SK-N-SH treated with all-trans-retinoic acid at 6 μM for 48 hours (cell line): ENCODE measurements at regions not wholly inside any gene's neighbourhood (a gene's known extent, or its start where the extent isn't known, plus 50 kb on each side); places are given as distances from the start of the nearest gene placed in this dataset.

ENCODE experiments used
- ATAC-seq: fragments of 200-7000 bp; cut with Tn5 transposase; 3 replicates; pipeline ENCODE4 v1.9.1; 2020; ENCODE audit warnings: mild to moderate bottlenecking, moderate library complexity
- BACH2 ChIP-seq: fragments of 250-450 bp; sonication (Bioruptor Pico); IDR thresholded peaks from 2 replicates; pipeline ENCODE4 v1.9.0; 2021; ENCODE audit warnings: mild to moderate bottlenecking, borderline replicate concordance
- CSDC2 ChIP-seq: fragments of 250-450 bp; sonication (Bioruptor Pico); IDR thresholded peaks from 2 replicates; pipeline ENCODE4 v1.5.0; 2020; ENCODE audit warnings: mild to moderate bottlenecking, moderate library complexity
- CSRNP3 ChIP-seq: fragments of 250-450 bp; sonication (Bioruptor Pico); IDR thresholded peaks from 2 replicates; pipeline ENCODE4 v1.5.1; 2021; ENCODE audit warnings: mild to moderate bottlenecking, moderate library complexity
- ESRRG ChIP-seq: fragments of 250-450 bp; sonication (Bioruptor Pico); IDR thresholded peaks from 2 replicates; pipeline ENCODE4 v1.6.1; 2021; ENCODE audit warnings: mild to moderate bottlenecking
- GLIS3 ChIP-seq: fragments of 250-450 bp; sonication (Bioruptor Pico); IDR thresholded peaks from 2 replicates; pipeline ENCODE4 v1.5.0; 2020; ENCODE audit warnings: mild to moderate bottlenecking, moderate library complexity
- ISL1 ChIP-seq: fragments of 250-450 bp; sonication (Bioruptor Pico); IDR thresholded peaks from 2 replicates; pipeline ENCODE4 v2.1.2; 2022; ENCODE audit warnings: mild to moderate bottlenecking, moderate library complexity
- OSR1 ChIP-seq: fragments of 250-450 bp; sonication (Bioruptor Pico); IDR thresholded peaks from 2 replicates; pipeline ENCODE4 v1.8.0; 2022; ENCODE audit warnings: moderate library complexity, mild to moderate bottlenecking, inconsistent platforms
- PATZ1 ChIP-seq: fragments of 250-450 bp; sonication (Bioruptor Pico); IDR thresholded peaks from 2 replicates; pipeline ENCODE4 v1.8.0; 2020; ENCODE audit warnings: mild to moderate bottlenecking, moderate library complexity, borderline replicate concordance
- POU6F1 ChIP-seq: fragments of 250-450 bp; sonication (Bioruptor Pico); IDR thresholded peaks from 2 replicates; pipeline ENCODE4 v1.8.0; 2021; ENCODE audit warnings: low read depth, mild to moderate bottlenecking, moderate library complexity, borderline replicate concordance
- PPARA ChIP-seq: fragments of 250-450 bp; sonication (Bioruptor Pico); IDR thresholded peaks from 2 replicates; pipeline ENCODE4 v1.5.0; 2020; ENCODE audit warnings: mild to moderate bottlenecking, borderline replicate concordance
- TCF4 ChIP-seq: fragments of 250-450 bp; sonication (Bioruptor Pico); IDR thresholded peaks from 2 replicates; pipeline ENCODE4 v1.8.0; 2021; ENCODE audit warnings: mild to moderate bottlenecking, moderate library complexity, borderline replicate concordance
- TOX ChIP-seq: fragments of 250-450 bp; sonication (Bioruptor Pico); IDR thresholded peaks from 2 replicates; pipeline ENCODE4 v1.8.0; 2021; ENCODE audit warnings: mild to moderate bottlenecking, moderate library complexity, borderline replicate concordance
- TSHZ2 ChIP-seq: fragments of 250-450 bp; sonication (Bioruptor Pico); IDR thresholded peaks from 2 replicates; pipeline ENCODE4 v1.5.0; 2020; ENCODE audit warnings: mild to moderate bottlenecking, moderate library complexity
- ZC3H10 ChIP-seq: fragments of 250-450 bp; sonication (Bioruptor Pico); IDR thresholded peaks from 2 replicates; pipeline ENCODE4 v1.5.1; 2021; ENCODE audit warnings: mild to moderate bottlenecking, moderate library complexity
- ZFP3 ChIP-seq: fragments of 250-450 bp; sonication (Bioruptor Pico); IDR thresholded peaks from 2 replicates; pipeline ENCODE4 v1.5.0; 2020; ENCODE audit warnings: mild to moderate bottlenecking, moderate library complexity
- ZFP30 ChIP-seq: fragments of 450-650 bp; formaldehyde crosslinking; IDR thresholded peaks from 2 replicates; pipeline ENCODE4 v1.5.0; 2022; ENCODE audit warnings: mild to moderate bottlenecking, moderate library complexity
- ZNF565 ChIP-seq: fragments of 450-650 bp; formaldehyde crosslinking; conservative IDR thresholded peaks from 2 replicates; pipeline ENCODE4 v1.5.0; 2020; ENCODE audit warnings: low read depth, mild to moderate bottlenecking, moderate library complexity
- ZNF70 ChIP-seq: fragments of 450-650 bp; formaldehyde crosslinking; IDR thresholded peaks from 2 replicates; pipeline ENCODE4 v1.5.0; 2020; ENCODE audit warnings: mild to moderate bottlenecking, moderate library complexity
- ZNF8 ChIP-seq: fragments of 450-650 bp; formaldehyde crosslinking; IDR thresholded peaks from 2 replicates; pipeline ENCODE4 v1.5.0; 2020; ENCODE audit warnings: mild to moderate bottlenecking, moderate library complexity

DNA sequence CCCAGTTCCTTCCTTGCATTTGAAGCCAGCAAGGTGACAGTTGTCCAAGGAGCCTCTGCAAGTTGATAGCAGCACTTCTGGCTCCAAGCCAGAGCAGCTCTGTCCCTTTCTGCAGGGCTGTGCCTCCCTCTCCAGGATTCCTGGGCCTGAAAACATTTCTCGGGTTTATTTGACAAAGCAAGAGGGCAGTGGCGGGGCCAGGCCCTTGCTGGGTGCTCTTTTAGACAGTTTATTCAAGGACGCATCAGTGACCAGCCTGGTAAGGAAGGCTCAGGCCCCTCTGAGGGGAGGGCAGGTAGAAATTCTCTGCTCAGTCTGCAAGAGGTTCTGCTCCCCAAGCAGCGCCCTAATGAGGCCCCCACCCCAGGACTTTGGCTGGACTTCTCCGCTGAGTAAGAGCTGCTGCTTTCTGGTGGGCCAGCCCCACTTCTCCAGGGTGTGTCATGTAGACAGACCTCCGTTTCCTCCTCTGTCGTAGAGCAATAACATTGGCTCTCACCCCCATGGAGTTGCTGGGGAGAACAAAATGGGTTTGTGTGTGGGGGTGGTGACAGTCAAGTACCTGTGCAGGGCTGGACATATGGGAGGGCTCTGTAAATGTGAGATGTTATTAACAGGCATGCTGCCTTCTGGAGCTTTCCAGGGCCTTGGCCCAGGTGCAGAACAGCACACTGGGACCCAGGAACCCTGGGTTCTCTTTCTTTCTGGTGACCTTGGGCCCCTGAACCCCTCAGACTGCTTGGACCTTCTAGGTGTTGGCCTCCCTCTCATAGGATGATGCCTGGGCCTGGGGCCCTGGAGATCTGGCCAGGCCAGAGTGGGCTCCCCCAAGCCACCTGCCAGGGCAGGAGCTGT is 146.2 kb upstream of the TLE3 start:
- TF ChIP-seq ZNF565 (CRISPR knock-in tag) (no peak), ZFP3 (CRISPR knock-in tag) (no peak), ISL1 (CRISPR knock-in tag) (no peak), BACH2 (CRISPR knock-in tag) (no peak), PATZ1 (CRISPR knock-in tag) (no peak), TCF4 (CRISPR knock-in tag) (no peak), CSRNP3 (CRISPR knock-in tag) (no peak), OSR1 (CRISPR knock-in tag) (no peak), ESRRG (CRISPR knock-in tag) (no peak), ZNF8 (CRISPR knock-in tag) (no peak), ZFP30 (no peak), TOX (CRISPR knock-in tag) (no peak), ZNF70 (CRISPR knock-in tag) (no peak), GLIS3 (CRISPR knock-in tag) (no peak), POU6F1 (no peak), PPARA (CRISPR knock-in tag) (no peak)
- ATAC-seq, result no peak

- no peak for TF ChIP-seq ZNF70 (CRISPR knock-in tag)
- TF ChIP-seq ZNF8 (CRISPR knock-in tag), result no peak
- TF ChIP-seq POU6F1, result no peak
- TF ChIP-seq TSHZ2 (CRISPR knock-in tag), result no peak
- TF ChIP-seq CSRNP3 (CRISPR knock-in tag), result no peak
- no peak for TF ChIP-seq TOX (CRISPR knock-in tag)
- no peak for TF ChIP-seq ZC3H10
- no peak for TF ChIP-seq CSDC2 (CRISPR knock-in tag)
- ATAC-seq, result no peak
These were observed 145.4 kb upstream of the TLE3 start for GRCh38 chr15:70242951-70243685.
